HEK293T (cell line): ENCODE measurements at regions not wholly inside any gene's neighbourhood (a gene's known extent, or its start where the extent isn't known, plus 50 kb on each side); places are given as distances from the start of the nearest gene placed in this dataset.
A peak's percentile ranks its signal among the peaks of the same experiment; 100 is the strongest.

Source experiments
- CTCF ChIA-PET: fragments of 350-600 bp; formaldehyde crosslinking; extraction: SDS; loops from one replicate; lab custom pipeline; 2021; ENCODE audit warnings: antibody characterized with exemption, inconsistent platforms; lab: Yijun Ruan, JAX
- POLR2A ChIA-PET: fragments of 350-600 bp; formaldehyde crosslinking; extraction: SDS; loops from one replicate; lab custom pipeline; 2020; ENCODE audit warnings: antibody characterized with exemption, inconsistent platforms; lab: Yijun Ruan, JAX
- DNase-seq: peaks from one replicate; pipeline ENCODE4 v3.0.0; 2012; ENCODE audit warnings: mixed read lengths; ENCODE audit errors: extremely low spot score
- ARNT ChIP-seq: fragments of 450-650 bp; IDR thresholded peaks from 2 replicates; pipeline ENCODE4 v1.6.1; 2017; ENCODE audit warnings: mild to moderate bottlenecking
- BHLHE40 ChIP-seq: fragments of 450-650 bp; IDR thresholded peaks from 2 replicates; pipeline ENCODE4 v1.6.1; 2016; ENCODE audit warnings: mild to moderate bottlenecking, moderate library complexity, borderline replicate concordance
- CTBP1 ChIP-seq: fragments of 450-650 bp; IDR thresholded peaks from 2 replicates; pipeline ENCODE4 v1.6.1; 2016; ENCODE audit warnings: borderline replicate concordance
- ELF4 ChIP-seq: fragments of 450-650 bp; IDR thresholded peaks from 2 replicates; pipeline ENCODE4 v1.6.1; 2017; ENCODE audit warnings: antibody characterized with exemption
- FOXA1 ChIP-seq: fragments of 450-650 bp; IDR thresholded peaks from 2 replicates; pipeline ENCODE4 v1.6.1; 2016; ENCODE audit warnings: mild to moderate bottlenecking
- FOXK2 ChIP-seq: fragments of 450-650 bp; IDR thresholded peaks from 2 replicates; pipeline ENCODE4 v1.6.1; 2016; ENCODE audit warnings: mild to moderate bottlenecking
- FOXM1 ChIP-seq: fragments of 450-650 bp; IDR thresholded peaks from 2 replicates; pipeline ENCODE4 v1.6.1; 2017; ENCODE audit warnings: mild to moderate bottlenecking, borderline replicate concordance
- HDGF ChIP-seq: fragments of 450-650 bp; IDR thresholded peaks from 2 replicates; pipeline ENCODE4 v1.6.1; 2017; ENCODE audit warnings: antibody characterized with exemption, borderline replicate concordance
- L3MBTL2 ChIP-seq: fragments of 450-650 bp; conservative IDR thresholded peaks from 2 replicates; pipeline ENCODE4 v1.6.1; 2016; ENCODE audit warnings: mild to moderate bottlenecking
- LEF1 ChIP-seq: fragments of 450-650 bp; IDR thresholded peaks from 2 replicates; pipeline ENCODE4 v1.6.1; 2017; ENCODE audit warnings: mild to moderate bottlenecking, borderline replicate concordance
- NFRKB ChIP-seq: fragments of 450-650 bp; IDR thresholded peaks from 2 replicates; pipeline ENCODE4 v1.6.1; 2016; ENCODE audit warnings: mild to moderate bottlenecking, moderate library complexity
- SP1 ChIP-seq: fragments of 450-650 bp; IDR thresholded peaks from 2 replicates; pipeline ENCODE4 v1.6.1; 2017
- SUZ12 ChIP-seq: fragments of 450-650 bp; IDR thresholded peaks from 2 replicates; pipeline ENCODE4 v1.6.1; 2016; ENCODE audit warnings: mild to moderate bottlenecking
- TARDBP ChIP-seq: fragments of 450-650 bp; IDR thresholded peaks from 2 replicates; pipeline ENCODE4 v1.6.1; 2016
- ZNF384 ChIP-seq: fragments of 450-650 bp; IDR thresholded peaks from 2 replicates; pipeline ENCODE4 v1.6.1; 2016
- TF ChIP-seq, protein P1 (sequence below): fragments of 450-650 bp; IDR thresholded peaks from 2 replicates; pipeline ENCODE4 v1.6.1; 2016

DNA sequence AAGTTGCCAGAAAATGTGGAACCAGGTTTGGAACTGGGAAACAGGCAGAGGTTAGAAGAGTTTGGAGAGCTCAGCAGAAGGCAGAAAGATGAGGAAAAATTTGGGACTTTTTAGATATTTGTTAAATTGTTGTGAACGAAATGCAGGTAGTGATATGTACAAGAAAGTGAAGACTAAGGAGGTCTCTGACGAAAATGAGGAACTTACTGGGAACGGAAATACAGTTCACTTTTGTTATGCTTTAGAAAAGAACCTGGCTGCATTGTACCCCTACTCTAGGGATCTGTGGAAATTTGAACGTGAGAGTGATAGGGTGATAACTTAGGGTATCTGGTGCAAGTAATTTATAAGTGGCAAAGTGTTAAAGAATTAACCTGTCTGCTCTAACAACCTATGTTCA lies 632.4 kb downstream of the SLITRK5 start:
- TF ChIP-seq ZNF384, result no peak
- TF ChIP-seq TARDBP, result no peak
- ChIA-PET CTCF (no interaction called here), POLR2A (no interaction called here)
- no peak for DNase-seq

DNA sequence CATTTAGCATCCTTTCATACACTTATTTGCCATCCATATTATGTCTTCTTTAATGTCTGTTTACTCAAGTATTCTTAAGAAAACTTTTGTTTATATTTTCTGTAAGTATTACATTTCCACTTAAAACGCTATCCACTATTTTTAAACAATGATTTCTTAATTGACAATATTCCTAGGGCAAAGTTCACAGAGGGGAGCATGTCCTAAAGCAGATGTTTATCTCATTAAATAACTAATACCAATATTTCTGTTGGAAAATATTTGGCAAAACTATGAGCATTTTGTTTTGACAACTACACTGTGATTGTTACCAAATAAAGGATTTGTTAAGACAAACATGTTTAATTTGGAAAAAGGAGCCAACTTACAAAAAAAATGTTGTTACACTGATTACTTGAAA lies 643.3 kb downstream of the SLITRK5 start:
- DNase-seq, result no peak
- CTCF ChIA-PET, result no interaction called here
- TF ChIP-seq SP1 (no peak), FOXK2 (no peak)
- POLR2A ChIA-PET, result no interaction called here

DNA sequence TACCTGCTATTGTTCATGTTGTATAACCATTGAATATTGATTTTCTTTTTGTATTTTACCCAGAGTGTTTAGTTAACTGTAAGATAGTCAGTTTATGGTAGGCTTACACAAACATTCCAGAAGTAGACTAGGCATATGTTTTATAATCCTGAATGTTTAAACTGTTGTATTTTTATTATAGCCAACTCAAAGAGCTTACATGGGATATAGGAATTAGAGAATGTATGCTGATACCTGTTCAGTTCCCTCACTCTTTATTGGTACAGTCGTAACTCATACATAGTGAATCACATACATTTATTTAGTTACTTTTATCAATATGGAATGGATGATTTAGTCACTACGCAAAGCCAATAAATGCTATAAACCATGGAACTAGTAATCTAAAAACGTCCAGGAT lies 657.9 kb downstream of the SLITRK5 start:
- no peak for DNase-seq
- TF ChIP-seq ELF4 (no peak), ZNF384 (no peak), FOXA1 (no peak), L3MBTL2 (no peak), TARDBP (no peak), NFRKB (no peak), HDGF (no peak), FOXK2 (no peak), SUZ12 (no peak), BHLHE40 (no peak), SP1 (no peak), FOXM1 (no peak), CTBP1 (no peak), LEF1 (no peak)
- ChIA-PET POLR2A (no interaction called here), CTCF (no interaction called here)

DNA sequence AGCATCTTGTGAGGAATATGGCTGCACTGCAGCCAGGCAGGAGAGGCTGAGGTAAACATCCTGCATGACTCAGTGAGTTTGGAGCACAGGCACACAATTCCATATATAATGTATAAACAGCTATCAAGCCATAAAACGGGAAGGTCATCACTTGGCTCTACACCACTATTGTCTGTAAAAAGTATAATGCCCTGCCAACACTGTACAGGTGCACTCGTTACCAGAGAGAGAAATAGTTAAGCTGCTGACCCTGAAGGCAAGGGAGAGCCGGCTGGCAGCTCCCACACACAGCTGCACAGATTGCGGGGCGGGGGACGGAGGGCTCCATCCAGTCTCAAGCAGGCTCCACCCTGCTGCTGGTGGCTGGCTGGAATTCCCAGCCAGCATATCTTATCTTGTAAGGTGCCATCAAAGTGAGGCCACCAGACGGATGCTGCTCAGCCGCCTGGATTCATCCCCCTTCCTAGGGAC lies 668.1 kb downstream of the SLITRK5 start:
- ChIA-PET CTCF (interaction anchor here (0.5 kb wide), 1 partner anchor 720 kb away, joined by 5 read pairs; no protein-coding TSS in a partner anchor), POLR2A (no interaction called here)
- no peak for DNase-seq
- TF ChIP-seq HDGF, result no peak
- TF ChIP-seq LEF1, result no peak
- TF ChIP-seq CTBP1, result no peak
- no peak for TF ChIP-seq BHLHE40
- TF ChIP-seq, protein P1, sequence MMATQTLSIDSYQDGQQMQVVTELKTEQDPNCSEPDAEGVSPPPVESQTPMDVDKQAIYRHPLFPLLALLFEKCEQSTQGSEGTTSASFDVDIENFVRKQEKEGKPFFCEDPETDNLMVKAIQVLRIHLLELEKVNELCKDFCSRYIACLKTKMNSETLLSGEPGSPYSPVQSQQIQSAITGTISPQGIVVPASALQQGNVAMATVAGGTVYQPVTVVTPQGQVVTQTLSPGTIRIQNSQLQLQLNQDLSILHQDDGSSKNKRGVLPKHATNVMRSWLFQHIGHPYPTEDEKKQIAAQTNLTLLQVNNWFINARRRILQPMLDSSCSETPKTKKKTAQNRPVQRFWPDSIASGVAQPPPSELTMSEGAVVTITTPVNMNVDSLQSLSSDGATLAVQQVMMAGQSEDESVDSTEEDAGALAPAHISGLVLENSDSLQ, result no peak
- TF ChIP-seq FOXA1, result no peak
- no peak for TF ChIP-seq ARNT
- TF ChIP-seq ELF4, result no peak
- no peak for TF ChIP-seq L3MBTL2
- TF ChIP-seq NFRKB, result no peak
- no peak for TF ChIP-seq ZNF384
- TF ChIP-seq TARDBP, result no peak

DNA sequence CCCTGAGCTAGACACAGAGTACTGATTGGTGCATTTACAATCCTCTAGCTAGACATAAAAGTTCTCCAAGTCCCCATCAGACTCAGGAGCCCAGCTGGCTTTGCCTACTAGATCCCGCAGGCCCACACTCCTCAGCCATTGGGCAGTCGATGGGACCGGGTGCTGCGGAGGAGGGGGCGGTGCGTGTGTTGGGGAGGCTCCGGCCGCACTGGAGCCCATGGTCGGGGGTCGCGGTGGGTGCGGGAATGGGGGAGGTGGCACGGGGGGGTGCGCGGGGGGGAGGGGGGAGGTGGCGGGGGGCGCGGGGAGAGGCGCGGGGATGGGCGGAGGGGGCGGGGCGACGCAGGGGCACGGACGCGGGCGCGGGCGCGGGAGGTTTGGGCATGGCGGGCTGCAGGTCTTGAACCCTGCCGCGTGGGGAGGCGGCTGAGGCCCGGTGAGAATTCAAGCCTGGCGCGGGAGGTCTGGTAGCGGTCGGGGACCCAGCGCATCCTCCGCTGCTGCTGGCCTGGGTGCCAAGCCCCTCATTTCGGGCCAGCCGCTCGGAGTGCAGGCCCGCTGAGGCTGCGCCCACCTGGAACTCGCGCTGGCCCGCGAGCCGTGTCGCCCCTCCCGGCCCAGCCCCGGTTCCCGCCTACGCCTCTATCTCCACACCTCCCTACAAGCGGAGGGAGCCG lies 674.1 kb downstream of the SLITRK5 start:
- POLR2A ChIA-PET, result no interaction called here
- TF ChIP-seq, protein P1, result no peak
- TF ChIP-seq LEF1 (no peak), L3MBTL2 (no peak), TARDBP (no peak), ZNF384 (no peak)
- CTCF ChIA-PET, result no interaction called here
- no peak for DNase-seq

DNA sequence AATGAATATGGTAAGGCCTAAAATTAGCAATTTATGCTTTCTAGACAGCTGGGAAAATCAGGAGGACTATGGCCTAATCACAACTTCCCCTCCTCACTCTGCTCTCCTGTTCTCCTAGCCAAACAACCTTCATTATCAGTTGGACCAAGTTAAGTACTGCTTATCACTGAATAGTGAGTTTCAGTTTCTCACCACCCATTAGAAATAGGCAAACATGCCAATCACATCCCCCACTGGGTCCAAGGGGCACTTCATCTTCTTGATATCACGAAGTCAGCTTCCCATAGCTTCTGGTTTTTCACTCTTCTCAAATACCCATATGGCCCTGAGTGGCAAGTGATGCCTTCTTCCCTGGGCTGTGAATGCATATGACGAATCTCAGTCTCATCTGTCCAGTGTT lies 689.6 kb downstream of the SLITRK5 start:
- DNase-seq, result no peak
- CTCF ChIA-PET, result no interaction called here
- POLR2A ChIA-PET, result no interaction called here
- TF ChIP-seq CTBP1, result no peak
- TF ChIP-seq FOXM1, result no peak
- no peak for TF ChIP-seq NFRKB
- TF ChIP-seq LEF1, result no peak
- no peak for TF ChIP-seq FOXK2
- TF ChIP-seq ARNT, result no peak
- TF ChIP-seq, protein P1, result no peak
- no peak for TF ChIP-seq L3MBTL2
- TF ChIP-seq BHLHE40, result no peak
- no peak for TF ChIP-seq SUZ12
- TF ChIP-seq TARDBP, result no peak

DNA sequence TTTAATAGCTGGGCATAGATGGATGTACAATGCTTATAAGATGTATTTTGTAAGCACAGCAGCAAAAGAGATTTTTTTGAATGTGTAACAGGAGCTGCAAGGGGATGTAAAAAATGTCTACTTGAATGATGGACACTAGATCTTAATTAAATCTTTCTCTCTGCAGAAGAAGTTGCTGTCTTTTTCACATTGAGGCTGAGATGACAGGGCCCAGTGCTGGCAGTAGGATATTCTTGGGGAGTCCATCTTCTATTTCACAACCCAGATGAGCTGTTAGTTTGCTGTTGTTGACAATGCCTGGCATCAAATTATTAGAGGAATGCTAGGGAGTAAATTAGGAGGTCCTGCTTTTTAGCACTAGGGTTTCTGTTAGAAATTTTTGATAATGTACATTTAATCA lies 698.7 kb downstream of the SLITRK5 start:
- DNase-seq, result no peak
- POLR2A ChIA-PET, result no interaction called here
- no peak for TF ChIP-seq ELF4
- TF ChIP-seq L3MBTL2, result no peak
- TF ChIP-seq, protein P1, result peak; percentile 17; the same call in 1 of the 2 replicates
- TF ChIP-seq HDGF, result no peak
- CTCF ChIA-PET, result no interaction called here
